Trophoblast cell (in vitro differentiated cells and primary cell): ENCODE measurements at regions not wholly inside any gene's neighbourhood (a gene's known extent, or its start where the extent isn't known, plus 50 kb on each side); places are given as distances from the start of the nearest gene placed in this dataset.

Experiments used
- DNase-seq, 2 donors: peaks; one replicate each; pipeline ENCODE4 v3.0.0-alpha.2; 2016
- H2AFZ ChIP-seq: 2 replicates; pipeline ENCODE4 v1.6.1; 2013; ENCODE audit warnings: low read length, moderate library complexity, mild to moderate bottlenecking; ENCODE audit not compliant: insufficient read depth, poor library complexity
- H2AK5ac ChIP-seq: 2 replicates; pipeline ENCODE4 v1.6.1; 2013; ENCODE audit warnings: mild to moderate bottlenecking, low read length
- H2BK120ac ChIP-seq: 2 replicates; pipeline ENCODE4 v1.6.1; 2013; ENCODE audit warnings: low read length, mild to moderate bottlenecking, moderate library complexity; ENCODE audit not compliant: insufficient read depth, poor library complexity
- H2BK12ac ChIP-seq: 2 replicates; pipeline ENCODE4 v1.6.1; 2013; ENCODE audit warnings: mild to moderate bottlenecking, low read length, moderate library complexity
- H2BK5ac ChIP-seq: 2 replicates; pipeline ENCODE4 v1.6.1; 2013; ENCODE audit warnings: low read length, low read depth, moderate library complexity, mild to moderate bottlenecking; ENCODE audit not compliant: poor library complexity
- H3K14ac ChIP-seq: 2 replicates; pipeline ENCODE4 v1.6.1; 2013; ENCODE audit warnings: mild to moderate bottlenecking, low read length
- H3K18ac ChIP-seq: 2 replicates; pipeline ENCODE4 v1.6.1; 2013; ENCODE audit warnings: mild to moderate bottlenecking, low read length
- H3K23ac ChIP-seq: 2 replicates; pipeline ENCODE4 v1.6.1; 2013; ENCODE audit warnings: low read length
- H3K27ac ChIP-seq: 2 replicates; pipeline ENCODE4 v1.5.1; 2013; ENCODE audit warnings: low read depth, mild to moderate bottlenecking, inconsistent platforms, low read length, moderate library complexity
- H3K27me3 ChIP-seq: 2 replicates; pipeline ENCODE4 v1.6.1; 2013; ENCODE audit warnings: inconsistent platforms, mild to moderate bottlenecking, low read length, moderate library complexity; ENCODE audit not compliant: insufficient read depth
- H3K36me3 ChIP-seq, 2 experiments: 1 replicate in 1 of 2; 2 replicates in 1 of 2; pipeline ENCODE4 v1.6.1; 2013; ENCODE audit warnings: low read length in 2 of 2, mild to moderate bottlenecking in 2 of 2, moderate library complexity in 1 of 2; ENCODE audit not compliant: insufficient read depth in 2 of 2, control insufficient read depth in 1 of 2
- H3K4ac ChIP-seq: 2 replicates; pipeline ENCODE4 v1.6.1; 2013; ENCODE audit warnings: low read depth, mild to moderate bottlenecking, low read length, moderate library complexity
- H3K4me1 ChIP-seq, 2 experiments: 1 replicate in 1 of 2; 2 replicates in 1 of 2; pipeline ENCODE4 v1.6.1; 2013; ENCODE audit warnings: low read length in 2 of 2, mild to moderate bottlenecking in 2 of 2, moderate library complexity in 1 of 2; ENCODE audit not compliant: insufficient read depth in 2 of 2, control insufficient read depth in 1 of 2
- H3K4me2 ChIP-seq: 2 replicates; pipeline ENCODE4 v1.6.1; 2013; ENCODE audit warnings: inconsistent platforms, mild to moderate bottlenecking, low read length, moderate library complexity
- H3K4me3 ChIP-seq: 2 replicates; pipeline ENCODE4 v1.5.1; 2013; ENCODE audit warnings: mild to moderate bottlenecking, low read depth, low read length, inconsistent platforms
- H3K79me1 ChIP-seq: one replicate; pipeline ENCODE4 v1.6.1; 2013; ENCODE audit warnings: low read length
- H3K79me2 ChIP-seq: 2 replicates; pipeline ENCODE4 v1.6.1; 2013; ENCODE audit warnings: low read length, mild to moderate bottlenecking; ENCODE audit not compliant: control insufficient read depth, insufficient read depth, poor library complexity
- H3K9ac ChIP-seq: 2 replicates; pipeline ENCODE4 v1.6.1; 2013; ENCODE audit warnings: mild to moderate bottlenecking, low read length
- H3K9me3 ChIP-seq: 2 replicates; pipeline ENCODE4 v1.6.1; 2013; ENCODE audit warnings: low read depth, mild to moderate bottlenecking, control low read depth, inconsistent platforms, low read length; ENCODE audit not compliant: insufficient read depth
- H4K12ac ChIP-seq: 2 replicates; pipeline ENCODE4 v1.6.1; 2013; ENCODE audit warnings: low read depth, mild to moderate bottlenecking, low read length, moderate library complexity
- H4K8ac ChIP-seq: 2 replicates; pipeline ENCODE4 v1.6.1; 2013; ENCODE audit warnings: low read depth, mild to moderate bottlenecking, low read length, moderate library complexity
- H4K91ac ChIP-seq: one replicate; pipeline ENCODE4 v1.6.1; 2013; ENCODE audit warnings: low read depth, mild to moderate bottlenecking, low read length, moderate library complexity
- WGBS: extraction: QIAGEN DNeasy Blood & Tissue Kit; methylation state at CpG from one replicate; pipeline ENCODE4 v1.1.7; 2013; ENCODE audit warnings: missing lambda C conversion rate; ENCODE audit not compliant: insufficient read length, insufficient coverage; ENCODE audit errors: extremely low coverage; 5-methylcytosine and 5-hydroxymethylcytosine counted together

GRCh38 chr2:215728504-215729065 lies 284.8 kb downstream of the MREG start:
- Histone ChIP-seq H3K4me3 (no peak overlapping the region), H3K18ac (no peak overlapping the region), H2AK5ac (no peak overlapping the region), H3K4me2 (no peak overlapping the region), H3K23ac (no peak overlapping the region), H3K36me3 (no peaks in the 10 kb centered on the region), H4K8ac (no peak overlapping the region), H3K4me1 (peaks cover 0 to 2% of the 10 kb centered on the region in 2 experiments), H3K4ac (no peak overlapping the region), H4K91ac (no peak overlapping the region), H2BK12ac (no peak overlapping the region), H3K14ac (no peak overlapping the region), H3K9me3 (no peaks in the 10 kb centered on the region), H2AFZ (no peak overlapping the region), H3K27me3 (no peaks in the 10 kb centered on the region), H3K27ac (no peak overlapping the region), H3K79me1 (peaks cover 10% of the 10 kb centered on the region), H2BK120ac (no peak overlapping the region), H4K12ac (no peak overlapping the region), H3K9ac (no peak overlapping the region), H3K79me2 (no peaks in the 10 kb centered on the region), H2BK5ac (no peak overlapping the region)
- WGBS, result no CpG with 5 or more reads among the region's 2 CpGs
- no peak for DNase-seq

- DNase-seq, result peak in 1 of 2 donors; percentile 47
- no peak overlapping the region for H2BK120ac ChIP-seq
- no peak overlapping the region for H4K91ac ChIP-seq
- H3K9me3 ChIP-seq, result no peaks in the 10 kb centered on the region
- no peak overlapping the region for H4K8ac ChIP-seq
- H3K27me3 ChIP-seq, result no peaks in the 10 kb centered on the region
- no peak overlapping the region for H3K4ac ChIP-seq
- no peak overlapping the region for H2BK12ac ChIP-seq
- H3K18ac ChIP-seq, result no peak overlapping the region
- peaks cover 0 to 2% of the 10 kb centered on the region in 2 experiments for H3K4me1 ChIP-seq
- H3K14ac ChIP-seq, result no peak overlapping the region
- no peak overlapping the region for H2AK5ac ChIP-seq
- no peak overlapping the region for H2BK5ac ChIP-seq
- no peaks in the 10 kb centered on the region for H3K79me2 ChIP-seq
- H2AFZ ChIP-seq, result no peak overlapping the region
- H3K36me3 ChIP-seq, result no peaks in the 10 kb centered on the region
- peak overlapping the region; percentile 20 for H3K27ac ChIP-seq
- peaks cover 10% of the 10 kb centered on the region for H3K79me1 ChIP-seq
- no peak overlapping the region for H4K12ac ChIP-seq
- no peak overlapping the region for H3K23ac ChIP-seq
- H3K4me2 ChIP-seq, result no peak overlapping the region
- no peak overlapping the region for H3K4me3 ChIP-seq
- WGBS, result no CpG with 5 or more reads among the region's 1 CpG
- H3K9ac ChIP-seq, result no peak overlapping the region
These were observed 285.5 kb downstream of the MREG start for GRCh38 chr2:215727507-215728503.

GRCh38 chr2:215726070-215726469 lies 287.3 kb downstream of the MREG start:
- Histone ChIP-seq H3K9me3 (no peaks in the 10 kb centered on the region), H3K27me3 (no peaks in the 10 kb centered on the region)

GRCh38 chr2:215724146-215724545 lies 288.3 kb upstream of the FN1 start:
- no peak overlapping the region for H3K4me3 ChIP-seq
- no CpG with 5 or more reads among the region's 5 CpGs for WGBS
- H3K9ac ChIP-seq, result no peak overlapping the region
- peaks cover 0 to 3% of the 10 kb centered on the region in 2 experiments for H3K4me1 ChIP-seq
- H3K4ac ChIP-seq, result no peak overlapping the region
- H3K79me2 ChIP-seq, result no peaks in the 10 kb centered on the region
- no peak overlapping the region for H3K14ac ChIP-seq
- H3K36me3 ChIP-seq, result no peaks in the 10 kb centered on the region
- no peak overlapping the region for H2BK120ac ChIP-seq
- H2AK5ac ChIP-seq, result no peak overlapping the region
- no peak overlapping the region for H3K18ac ChIP-seq
- no peak overlapping the region for H3K23ac ChIP-seq
- H3K27me3 ChIP-seq, result no peaks in the 10 kb centered on the region
- H2AFZ ChIP-seq, result no peak overlapping the region
- no peak overlapping the region for H4K12ac ChIP-seq
- no peak overlapping the region for H2BK5ac ChIP-seq
- peaks cover 6% of the 10 kb centered on the region for H3K79me1 ChIP-seq
- no peak overlapping the region for H4K91ac ChIP-seq
- no peaks in the 10 kb centered on the region for H3K9me3 ChIP-seq
- peak overlapping the region; percentile 17 for H2BK12ac ChIP-seq
- H3K27ac ChIP-seq, result no peak overlapping the region
- DNase-seq, result peak in 1 of 2 donors; percentile 62
- no peak overlapping the region for H4K8ac ChIP-seq
- no peak overlapping the region for H3K4me2 ChIP-seq

More at GRCh38 chr2:215726070-215726469, 287.3 kb downstream of the MREG start:
- DNase-seq, result no peak
- no peak overlapping the region for H3K23ac ChIP-seq
- H4K8ac ChIP-seq, result no peak overlapping the region
- peaks cover 8% of the 10 kb centered on the region for H3K79me1 ChIP-seq
- no peak overlapping the region for H4K12ac ChIP-seq
- no peak overlapping the region for H3K4me3 ChIP-seq
- H3K27ac ChIP-seq, result no peak overlapping the region
- H3K4me2 ChIP-seq, result no peak overlapping the region
- H2BK12ac ChIP-seq, result no peak overlapping the region
- no peak overlapping the region for H3K14ac ChIP-seq
- no peak overlapping the region for H3K9ac ChIP-seq
- H2AFZ ChIP-seq, result no peak overlapping the region
- H3K4me1 ChIP-seq, result peaks cover 0 to 5% of the 10 kb centered on the region in 2 experiments
- H4K91ac ChIP-seq, result no peak overlapping the region
- no peaks in the 10 kb centered on the region for H3K79me2 ChIP-seq
- no peak overlapping the region for H2BK5ac ChIP-seq
- WGBS, result no CpG with 5 or more reads among the region's 2 CpGs
- H3K18ac ChIP-seq, result no peak overlapping the region
- no peak overlapping the region for H2BK120ac ChIP-seq
- H3K4ac ChIP-seq, result no peak overlapping the region
- H2AK5ac ChIP-seq, result no peak overlapping the region
- H3K36me3 ChIP-seq, result no peaks in the 10 kb centered on the region
